Left lung (tissue), 4 donors: ENCODE measurements at regions not wholly inside any gene's neighbourhood (a gene's known extent, or its start where the extent isn't known, plus 50 kb on each side); places are given as distances from the start of the nearest gene placed in this dataset.

Experiments used
- ATAC-seq: fragments of 200-7000 bp; cut with Tn5 transposase; one replicate; pipeline ENCODE4 v1.9.1; 2020; ENCODE audit warnings: moderate library complexity
- DNase-seq, 4 donors: peaks; one replicate each; pipeline ENCODE4 v3.0.0-alpha.2; 2013 to 2020
- H3K27ac ChIP-seq, 2 donors: fragments of 200-600 bp; sonication (generic) in 1 of 2; one replicate each; pipeline versions ENCODE4 v1.5.0 to v1.8.0; 2020 to 2021
- H3K27me3 ChIP-seq, 2 donors: fragments of 200-600 bp; sonication (generic) in 1 of 2; one replicate each; pipeline versions ENCODE4 v1.5.0 to v1.8.0; 2020 to 2021
- H3K36me3 ChIP-seq, 2 donors: fragments of 200-600 bp; sonication (generic) in 1 of 2; one replicate each; pipeline versions ENCODE4 v1.5.0 to v1.8.0; 2020 to 2021
- H3K4me1 ChIP-seq, 2 donors: fragments of 200-600 bp; one replicate each; pipeline ENCODE4 v1.8.0; 2021
- H3K4me3 ChIP-seq, 2 donors: fragments of 200-600 bp; sonication (generic) in 1 of 2; one replicate each; pipeline versions ENCODE4 v1.5.0 to v1.8.0; 2020 to 2021; ENCODE audit warnings: mild to moderate bottlenecking in 1 of 2
- H3K9me3 ChIP-seq, 2 donors: fragments of 200-600 bp; sonication (generic) in 1 of 2; one replicate each; pipeline versions ENCODE4 v1.5.0 to v1.8.0; 2020 to 2021
- intact Hi-C, 2 donors: fragments of 100-400 bp; cut with DNase I; formaldehyde crosslinking; loops; one replicate each; pipeline versions ENCODE4 v1.11.2 to v1.14.2; 2022
- TF ChIP-seq, protein P1 (sequence below), 2 donors: fragments of 200-600 bp; sonication (generic) in 1 of 2; IDR thresholded peaks; one replicate each; pipeline versions ENCODE4 v1.5.0 to v1.8.0; 2021; ENCODE audit warnings: antibody characterized with exemption in 2 of 2
- donor health status: DM: no; HTN: yes; CAD: no.
- donor health status: DM: no; HTN: no; CAD: no.

DNA sequence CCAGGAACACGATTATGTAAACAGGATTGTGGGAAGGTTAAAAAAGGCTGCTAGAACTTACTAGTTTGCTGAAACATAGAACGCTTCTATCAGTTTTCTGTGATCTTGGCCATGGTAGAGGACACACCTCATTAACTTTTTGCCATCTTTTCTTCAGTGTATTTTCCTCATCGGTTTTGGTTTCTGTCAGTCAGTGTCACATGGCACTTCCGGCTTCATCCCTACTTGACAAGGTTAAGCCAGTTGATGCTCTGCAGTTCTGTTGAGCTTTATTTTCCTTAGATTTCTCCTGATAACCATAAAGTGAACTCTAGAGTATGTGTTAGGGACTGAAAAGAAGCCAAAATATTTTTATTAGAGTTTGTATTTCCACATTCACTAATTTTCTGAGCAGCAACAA, 147.5 kb downstream of the NDFIP2 start:
- H3K36me3 ChIP-seq, result no peaks in the 10 kb centered on the region
- no peaks in the 10 kb centered on the region for H3K9me3 ChIP-seq
- peaks cover 0 to 4% of the 10 kb centered on the region in 2 donors for H3K4me1 ChIP-seq
- H3K27me3 ChIP-seq, result no peaks in the 10 kb centered on the region
- TF ChIP-seq, protein P1, sequence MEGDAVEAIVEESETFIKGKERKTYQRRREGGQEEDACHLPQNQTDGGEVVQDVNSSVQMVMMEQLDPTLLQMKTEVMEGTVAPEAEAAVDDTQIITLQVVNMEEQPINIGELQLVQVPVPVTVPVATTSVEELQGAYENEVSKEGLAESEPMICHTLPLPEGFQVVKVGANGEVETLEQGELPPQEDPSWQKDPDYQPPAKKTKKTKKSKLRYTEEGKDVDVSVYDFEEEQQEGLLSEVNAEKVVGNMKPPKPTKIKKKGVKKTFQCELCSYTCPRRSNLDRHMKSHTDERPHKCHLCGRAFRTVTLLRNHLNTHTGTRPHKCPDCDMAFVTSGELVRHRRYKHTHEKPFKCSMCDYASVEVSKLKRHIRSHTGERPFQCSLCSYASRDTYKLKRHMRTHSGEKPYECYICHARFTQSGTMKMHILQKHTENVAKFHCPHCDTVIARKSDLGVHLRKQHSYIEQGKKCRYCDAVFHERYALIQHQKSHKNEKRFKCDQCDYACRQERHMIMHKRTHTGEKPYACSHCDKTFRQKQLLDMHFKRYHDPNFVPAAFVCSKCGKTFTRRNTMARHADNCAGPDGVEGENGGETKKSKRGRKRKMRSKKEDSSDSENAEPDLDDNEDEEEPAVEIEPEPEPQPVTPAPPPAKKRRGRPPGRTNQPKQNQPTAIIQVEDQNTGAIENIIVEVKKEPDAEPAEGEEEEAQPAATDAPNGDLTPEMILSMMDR (IDR thresholded peaks at IDR 0.05), result no peak
- no peak overlapping the region for H3K4me3 ChIP-seq
- ATAC-seq (no peak), DNase-seq (peak in 1 of 4 donors; percentile 20)
- intact Hi-C loops, result no loop called here
- no peak overlapping the region for H3K27ac ChIP-seq

DNA sequence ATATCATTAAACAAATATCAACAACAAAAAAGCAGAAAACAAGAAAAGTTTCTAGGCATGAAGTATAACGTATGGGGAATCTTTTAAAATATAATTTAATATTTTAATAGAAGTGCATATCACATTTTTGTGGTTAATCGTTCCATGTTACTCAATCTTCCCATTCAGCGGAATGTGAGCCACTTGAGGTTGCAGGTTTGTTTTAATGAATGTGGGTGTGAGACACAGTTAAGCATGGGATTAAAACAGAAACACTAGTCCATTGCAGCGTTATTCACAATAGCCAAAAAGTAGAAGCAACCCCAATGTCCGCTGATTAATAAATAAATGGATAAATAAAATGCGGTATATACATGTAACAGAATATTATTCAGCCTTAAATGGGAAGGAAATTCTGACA, 146.0 kb downstream of the NDFIP2 start:
- no peaks in the 10 kb centered on the region for H3K27me3 ChIP-seq
- H3K27ac ChIP-seq, result no peak overlapping the region
- DNase-seq (no peak), ATAC-seq (peak; percentile 82)
- no peaks in the 10 kb centered on the region for H3K36me3 ChIP-seq
- peaks cover 0 to 4% of the 10 kb centered on the region in 2 donors for H3K4me1 ChIP-seq
- no peaks in the 10 kb centered on the region for H3K9me3 ChIP-seq
- TF ChIP-seq, protein P1 (IDR thresholded peaks at IDR 0.05), result no peak
- no peak overlapping the region for H3K4me3 ChIP-seq
- intact Hi-C loops, result no loop called here

DNA sequence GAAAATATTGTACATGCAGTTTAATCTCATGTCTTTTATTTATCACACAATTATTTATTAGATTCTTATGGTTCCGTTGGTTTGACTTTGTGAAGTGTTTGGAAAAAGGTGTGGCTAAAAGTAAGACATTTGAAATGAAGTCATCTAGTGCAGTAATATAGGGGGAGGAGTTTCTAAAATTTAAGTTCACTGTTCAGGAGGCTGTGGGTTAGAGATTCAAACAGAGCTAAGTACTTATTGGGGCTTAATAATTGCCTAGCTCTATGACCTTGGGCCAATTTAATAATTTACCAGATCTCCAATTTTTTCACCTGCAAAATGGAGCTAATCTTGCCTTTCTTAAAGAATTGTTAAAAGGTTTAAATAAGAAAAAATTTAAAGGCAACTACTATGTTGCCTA, 144.6 kb downstream of the NDFIP2 start:
- H3K9me3 ChIP-seq, result peaks cover 0 to 4% of the 10 kb centered on the region in 2 donors
- TF ChIP-seq, protein P1 (IDR thresholded peaks at IDR 0.05), result no peak
- intact Hi-C loops, result no loop called here
- no peak overlapping the region for H3K27ac ChIP-seq
- DNase-seq, result no peak
- H3K4me3 ChIP-seq, result no peak overlapping the region
- H3K4me1 ChIP-seq, result peaks cover 0 to 4% of the 10 kb centered on the region in 2 donors
- H3K27me3 ChIP-seq, result no peaks in the 10 kb centered on the region
- H3K36me3 ChIP-seq, result no peaks in the 10 kb centered on the region
- peak; percentile 44 for ATAC-seq

DNA sequence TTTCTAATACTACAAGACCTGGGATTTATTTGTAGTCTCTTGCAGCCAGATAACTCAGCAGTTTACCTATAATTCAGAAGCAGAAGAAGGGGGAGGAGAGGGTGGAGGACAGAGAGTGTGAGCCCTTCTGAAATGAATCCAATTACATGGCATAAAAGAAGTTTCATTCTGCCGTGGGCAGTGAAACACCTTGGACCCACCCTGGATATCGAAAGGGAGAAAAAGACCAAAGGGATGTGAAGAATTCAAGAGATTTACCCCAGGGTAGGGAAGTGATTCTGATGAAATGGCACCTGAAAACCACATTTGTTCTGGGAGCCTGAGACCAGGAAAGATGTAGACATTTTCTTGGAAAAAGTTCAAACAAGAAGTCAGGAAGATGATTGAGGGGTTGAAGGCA, 140.9 kb downstream of the NDFIP2 start:
- DNase-seq (no peak), ATAC-seq (no peak)
- Histone ChIP-seq H3K9me3 (peaks cover 0 to 4% of the 10 kb centered on the region in 2 donors), H3K36me3 (no peaks in the 10 kb centered on the region), H3K27me3 (no peaks in the 10 kb centered on the region), H3K4me3 (no peak overlapping the region), H3K4me1 (no peaks in the 10 kb centered on the region), H3K27ac (no peak overlapping the region)
- TF ChIP-seq, protein P1 (IDR thresholded peaks at IDR 0.05), result no peak
- intact Hi-C loops, result no loop called here

DNA sequence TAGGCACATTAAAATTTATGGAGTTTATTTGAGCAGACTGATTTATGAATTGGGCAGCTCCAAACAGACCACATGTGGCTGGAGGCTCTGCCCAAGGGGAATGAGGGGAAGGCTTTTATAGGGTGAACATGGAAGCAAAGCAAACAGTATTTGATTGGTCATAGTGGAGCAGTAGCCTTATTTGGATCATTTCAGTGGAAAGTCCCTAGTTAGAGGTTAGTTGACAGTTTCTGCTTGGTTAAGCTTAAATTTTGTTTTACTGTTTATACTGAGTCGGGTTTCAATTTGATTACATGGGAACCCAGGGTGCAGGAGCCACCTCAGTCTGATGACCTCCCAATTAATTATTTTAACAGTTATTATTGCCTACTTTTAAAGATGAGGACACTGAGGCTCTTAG, 140.5 kb downstream of the NDFIP2 start:
- TF ChIP-seq, protein P1 (IDR thresholded peaks at IDR 0.05), result no peak
- DNase-seq, result no peak
- Histone ChIP-seq H3K4me3 (no peak overlapping the region), H3K36me3 (no peaks in the 10 kb centered on the region), H3K27ac (no peak overlapping the region), H3K9me3 (peaks cover 0 to 4% of the 10 kb centered on the region in 2 donors), H3K27me3 (no peaks in the 10 kb centered on the region), H3K4me1 (no peaks in the 10 kb centered on the region)
- intact Hi-C loops, result no loop called here
- ATAC-seq, result no peak
